ENCODE measurements at regions not wholly inside any gene's neighbourhood (a gene's known extent, or its start where the extent isn't known, plus 50 kb on each side); places are given as distances from the start of the nearest gene placed in this dataset.

DNA sequence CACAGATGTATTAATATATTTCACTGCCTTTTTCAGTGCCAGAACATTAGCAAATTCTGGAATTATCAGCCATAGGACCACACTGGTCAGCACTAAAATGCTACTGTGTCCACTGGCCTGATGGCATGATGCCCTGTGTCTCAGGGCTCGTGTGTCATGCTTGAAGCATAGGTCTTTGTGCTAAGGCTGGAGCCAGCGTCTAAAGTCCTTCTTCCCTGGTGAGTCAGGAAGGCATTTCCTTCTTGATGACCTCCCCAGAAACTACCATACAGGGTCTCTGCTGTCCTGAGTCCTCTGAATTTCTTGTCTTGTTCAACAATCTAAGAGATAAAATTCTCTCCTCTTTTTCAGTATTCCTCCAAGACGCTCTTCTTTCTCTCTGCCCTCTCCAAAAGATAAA lies 489.9 kb downstream of the PSAT1 start:
- H3K27ac Mint-ChIP-seq, result no peak overlapping the region
- ATAC-seq, result no peak
- no peak for DNase-seq (ENCODE audit: low spot score in 2 of 2)
- peaks cover 7 to 13% of the 10 kb centered on the region in 2 donors for H3K9me3 Mint-ChIP-seq
- no peaks in the 10 kb centered on the region for H3K36me3 Mint-ChIP-seq

DNA sequence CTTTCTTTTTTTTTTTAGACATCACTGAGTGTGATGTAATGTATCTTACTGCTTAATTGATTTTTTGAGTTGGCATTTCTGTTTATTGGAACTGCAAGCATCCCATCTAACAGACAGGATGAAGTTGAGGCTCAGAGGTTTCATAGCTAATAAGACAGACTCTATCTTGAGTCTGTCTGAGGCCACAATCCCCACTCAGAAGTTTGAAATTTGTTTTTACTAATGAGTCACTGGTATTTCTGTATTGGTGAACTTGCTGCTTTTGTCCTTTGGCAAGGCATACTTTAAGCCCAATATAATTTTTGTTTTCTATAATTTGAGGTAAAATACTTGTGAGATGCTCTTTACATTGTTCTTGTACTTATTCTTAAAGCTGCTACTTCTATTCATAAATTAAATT lies 491.2 kb downstream of the PSAT1 start:
- Mint-ChIP-seq H3K9me3 (peaks cover 7 to 13% of the 10 kb centered on the region in 2 donors), H3K36me3 (no peaks in the 10 kb centered on the region), H3K27ac (no peak overlapping the region)
- ATAC-seq (no peak), DNase-seq (ENCODE audit: low spot score in 2 of 2) (no peak)

DNA sequence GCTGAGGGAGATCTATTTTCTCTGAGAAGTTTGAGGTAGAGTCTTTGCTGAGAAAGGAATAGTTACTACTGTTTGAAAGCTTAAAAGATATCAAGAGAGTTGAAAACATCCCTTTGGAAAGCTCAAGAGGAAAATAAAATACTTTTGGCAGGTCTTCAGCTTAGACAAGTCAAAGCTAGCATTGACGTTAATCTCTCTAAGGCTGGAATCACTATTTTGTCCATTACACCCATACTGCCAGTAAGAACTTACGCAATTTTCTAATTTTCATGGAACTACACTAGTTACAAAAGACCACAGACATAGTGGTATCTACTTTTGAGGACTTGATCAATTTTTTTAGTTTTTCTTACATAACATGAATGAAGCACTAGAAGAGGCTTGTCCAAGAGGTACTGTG lies 494.9 kb downstream of the PSAT1 start:
- no peaks in the 10 kb centered on the region for H3K36me3 Mint-ChIP-seq
- ATAC-seq (no peak), DNase-seq (ENCODE audit: low spot score in 2 of 2) (no peak)
- no peak overlapping the region for H3K27ac Mint-ChIP-seq
- H3K9me3 Mint-ChIP-seq, result peaks cover 7 to 13% of the 10 kb centered on the region in 2 donors

DNA sequence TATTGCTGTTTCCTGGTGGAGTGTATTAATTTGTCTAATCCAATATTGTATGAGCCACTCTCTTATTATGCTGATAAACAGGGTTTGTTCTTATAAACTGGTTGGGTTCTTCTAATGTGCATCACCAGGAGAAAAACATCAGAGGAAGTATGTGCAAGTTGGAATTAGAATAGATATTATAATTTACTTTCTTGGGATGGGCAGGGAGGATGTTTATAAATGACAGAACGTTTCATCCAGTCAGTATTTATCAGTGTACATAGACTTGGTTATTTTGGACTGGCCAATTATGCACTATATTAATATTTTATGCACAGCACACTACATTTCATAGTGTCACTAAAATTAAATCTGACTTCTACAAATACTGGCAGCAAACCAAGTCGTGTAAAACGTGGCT lies 495.8 kb downstream of the PSAT1 start:
- H3K9me3 Mint-ChIP-seq, result peaks cover 7 to 13% of the 10 kb centered on the region in 2 donors
- no peak overlapping the region for H3K27ac Mint-ChIP-seq
- DNase-seq (ENCODE audit: low spot score in 2 of 2) (no peak), ATAC-seq (no peak)
- no peaks in the 10 kb centered on the region for H3K36me3 Mint-ChIP-seq

DNA sequence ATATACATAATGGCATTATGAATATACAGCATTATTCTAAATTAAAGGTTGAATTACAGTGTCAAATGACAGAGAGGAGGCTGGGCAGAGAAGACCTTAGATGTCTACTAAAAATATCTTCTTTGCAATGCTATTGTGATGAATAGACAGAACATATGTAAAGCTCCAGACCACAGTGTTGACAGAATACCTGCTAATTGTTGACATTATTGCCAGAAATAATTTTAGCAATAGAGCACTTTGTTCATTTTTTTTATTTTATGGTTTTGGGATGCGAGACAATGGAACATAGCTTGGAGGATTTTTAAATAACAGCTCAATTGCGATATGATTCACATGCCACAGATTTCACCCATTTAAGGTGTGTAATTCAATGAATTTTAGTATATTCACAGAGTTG lies 508.8 kb downstream of the PSAT1 start:
- DNase-seq (ENCODE audit: low spot score in 2 of 2) (no peak), ATAC-seq (no peak)
- Mint-ChIP-seq H3K36me3 (no peaks in the 10 kb centered on the region), H3K27ac (no peak overlapping the region), H3K9me3 (peaks cover 4 to 6% of the 10 kb centered on the region in 2 donors)

DNA sequence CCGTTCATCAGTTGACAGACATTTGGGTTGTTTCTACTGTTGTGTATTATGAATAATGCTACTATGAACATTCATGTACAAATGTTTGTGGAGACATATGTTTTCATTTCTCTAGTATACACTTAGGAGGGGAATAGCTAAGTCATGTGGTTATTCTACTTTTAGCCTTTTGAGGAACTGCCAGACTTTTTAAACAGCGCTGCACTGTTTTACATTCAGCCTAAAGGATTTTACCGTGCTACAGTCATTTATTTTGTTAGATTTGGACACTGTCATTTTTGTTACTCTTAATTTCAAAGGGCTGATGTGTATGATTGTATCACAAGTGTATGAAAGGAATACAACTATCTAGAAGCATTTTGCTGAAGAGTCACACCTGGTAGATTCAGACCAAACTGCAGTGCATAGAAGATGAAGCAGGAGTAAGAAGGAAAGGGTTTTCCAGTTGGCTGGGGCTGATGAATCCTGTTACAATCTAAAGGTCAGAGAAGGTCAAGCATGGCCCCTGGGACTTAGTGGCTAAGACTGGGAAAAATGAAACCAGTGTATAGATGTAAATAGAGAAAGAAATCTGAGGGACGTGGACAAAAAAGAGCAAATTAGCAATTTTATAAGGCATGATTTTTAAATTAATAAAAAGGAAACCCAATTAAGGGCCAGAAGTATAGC lies 509.7 kb downstream of the PSAT1 start:
- ATAC-seq, result no peak
- H3K9me3 Mint-ChIP-seq, result peaks cover 4 to 6% of the 10 kb centered on the region in 2 donors

DNA sequence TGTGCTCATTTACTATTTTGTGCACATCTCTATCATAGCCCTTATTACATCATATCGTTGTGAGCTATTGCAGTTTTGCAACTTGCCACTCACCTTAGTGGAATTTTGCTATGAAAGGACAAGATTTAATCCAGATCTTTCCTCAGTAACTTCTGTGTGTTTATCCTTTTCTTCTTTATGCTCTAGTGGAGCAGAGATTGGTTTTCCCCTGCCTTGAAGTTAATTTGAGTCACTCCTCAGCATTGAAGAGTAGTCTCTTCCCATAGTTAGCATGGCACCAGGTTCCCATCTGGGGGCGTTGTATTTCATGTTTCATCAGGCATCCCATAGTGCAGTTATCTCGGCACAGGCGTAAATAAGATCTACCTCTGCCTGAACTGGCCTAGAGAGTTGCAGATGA lies 510.4 kb downstream of the PSAT1 start:
- DNase-seq (ENCODE audit: low spot score in 2 of 2) (no peak), ATAC-seq (no peak)
- no peak overlapping the region for H3K27ac Mint-ChIP-seq
- H3K36me3 Mint-ChIP-seq, result no peaks in the 10 kb centered on the region
- peaks cover 4 to 6% of the 10 kb centered on the region in 2 donors for H3K9me3 Mint-ChIP-seq

More for the DNA sequence above, 509.7 kb downstream of the PSAT1 start:
- Mint-ChIP-seq H3K36me3 (no peaks in the 10 kb centered on the region), H3K27ac (no peak overlapping the region)
- no peak for DNase-seq (ENCODE audit: low spot score in 2 of 2)

DNA sequence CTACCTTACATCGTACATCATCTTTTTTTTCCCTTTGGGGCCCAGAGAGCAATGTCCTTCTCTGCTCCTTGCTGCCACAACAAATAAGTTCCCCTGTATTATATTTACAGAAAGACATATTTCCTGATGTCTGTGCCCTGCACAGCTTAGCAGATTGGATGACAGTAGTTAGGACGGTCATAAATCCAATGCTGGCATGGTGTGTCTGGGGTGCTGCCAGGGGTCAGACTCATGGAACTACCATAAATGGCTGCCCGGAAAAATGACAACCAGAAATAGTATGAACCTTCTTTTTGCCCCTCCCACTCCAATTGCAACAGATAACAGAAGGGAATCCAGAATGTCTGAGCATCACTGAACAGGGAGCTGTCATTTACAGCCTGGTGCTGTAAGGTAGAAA lies 511.1 kb downstream of the PSAT1 start:
- ATAC-seq (no peak), DNase-seq (ENCODE audit: low spot score in 2 of 2) (no peak)
- no peaks in the 10 kb centered on the region for H3K36me3 Mint-ChIP-seq
- H3K27ac Mint-ChIP-seq, result no peak overlapping the region
- H3K9me3 Mint-ChIP-seq, result peaks cover 4 to 6% of the 10 kb centered on the region in 2 donors

DNA sequence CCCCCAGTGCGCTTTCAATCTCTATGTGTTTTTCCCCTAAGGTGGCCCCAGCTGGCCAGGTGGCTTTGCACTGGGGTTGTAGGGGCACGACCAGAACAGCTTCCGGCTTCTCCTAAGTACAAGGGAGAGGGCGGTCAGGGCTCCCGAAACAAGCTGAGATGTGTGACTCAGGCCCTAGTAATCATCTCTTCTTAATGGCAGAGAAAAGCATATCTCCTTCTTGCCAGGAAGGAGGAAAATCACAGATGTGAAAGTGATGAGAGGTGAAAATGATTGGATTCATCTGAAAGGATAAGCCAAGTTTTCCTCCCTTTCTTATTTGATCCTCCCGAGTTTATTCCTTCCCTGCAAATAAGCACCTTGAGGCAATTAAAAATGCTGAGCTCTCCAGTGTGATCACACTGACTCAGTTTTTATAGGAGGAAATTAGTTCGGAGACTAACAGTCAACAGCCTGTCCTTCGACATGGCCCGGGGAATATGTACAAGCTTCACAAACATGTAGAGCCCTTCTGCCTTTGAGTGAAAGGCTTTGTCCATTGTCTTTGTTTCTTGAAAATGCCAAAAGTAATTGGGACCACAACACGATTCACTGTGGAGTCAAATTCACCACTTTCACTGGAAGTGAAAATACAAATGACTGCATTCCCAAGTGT lies 514.8 kb downstream of the PSAT1 start:
- no peak for ATAC-seq
- Mint-ChIP-seq H3K9me3 (peaks cover 4 to 6% of the 10 kb centered on the region in 2 donors), H3K36me3 (no peaks in the 10 kb centered on the region)

DNA sequence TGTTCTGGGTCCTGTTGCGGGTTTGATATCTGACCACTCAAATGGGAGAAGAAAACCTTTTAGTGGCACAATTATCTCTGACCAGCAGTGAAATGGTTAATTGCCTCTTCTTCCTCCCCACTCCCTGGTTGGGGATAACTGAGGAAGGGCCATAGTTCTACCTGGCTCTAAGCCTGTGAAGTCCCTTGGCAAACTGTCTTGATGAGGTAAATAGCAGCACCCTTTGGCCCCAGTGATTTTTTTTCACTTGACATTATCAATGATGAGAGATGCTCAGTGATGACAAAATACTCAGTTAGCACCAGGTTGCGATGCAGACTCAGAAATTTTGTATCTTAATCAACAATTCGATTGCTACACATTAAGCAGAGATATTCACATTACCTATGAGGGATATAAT lies 515.7 kb downstream of the PSAT1 start:
- H3K27ac Mint-ChIP-seq, result no peak overlapping the region
- DNase-seq (ENCODE audit: low spot score in 2 of 2) (no peak), ATAC-seq (no peak)
- H3K36me3 Mint-ChIP-seq, result no peaks in the 10 kb centered on the region
- H3K9me3 Mint-ChIP-seq, result peaks cover 4 to 6% of the 10 kb centered on the region in 2 donors

More for the DNA sequence above, 514.8 kb downstream of the PSAT1 start:
- no peak for DNase-seq (ENCODE audit: low spot score in 2 of 2)
- no peak overlapping the region for H3K27ac Mint-ChIP-seq

DNA sequence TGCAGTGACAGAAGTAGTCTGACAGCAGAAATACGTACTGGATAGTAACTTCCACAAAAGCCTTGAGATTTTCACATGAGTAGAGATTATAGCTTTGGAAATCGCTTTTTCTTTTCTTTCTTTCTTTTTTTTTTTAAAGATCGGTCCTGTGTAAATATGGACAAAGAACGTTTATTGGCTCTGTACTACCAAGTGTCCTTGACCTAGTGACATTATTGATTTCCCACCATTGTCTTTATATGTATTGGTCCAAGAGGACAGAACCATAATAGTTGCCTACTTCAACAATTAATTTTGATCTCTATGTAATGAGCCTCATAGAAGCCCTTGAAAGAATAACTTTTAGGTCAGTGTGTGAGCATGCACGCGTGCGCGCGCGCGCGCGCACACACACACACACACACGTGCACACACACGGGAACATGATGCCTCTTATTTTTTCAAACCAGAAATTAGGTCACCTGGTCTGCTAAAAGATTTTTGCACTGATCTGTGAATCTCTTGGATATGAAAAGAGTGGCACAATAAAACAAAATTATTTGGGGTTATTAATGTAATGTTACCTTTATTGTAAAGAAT lies 516.8 kb downstream of the PSAT1 start:
- Mint-ChIP-seq H3K27ac (no peak overlapping the region), H3K9me3 (peaks cover 3% of the 10 kb centered on the region in 2 donors), H3K36me3 (no peaks in the 10 kb centered on the region)
- ATAC-seq (no peak), DNase-seq (ENCODE audit: low spot score in 2 of 2) (no peak)

DNA sequence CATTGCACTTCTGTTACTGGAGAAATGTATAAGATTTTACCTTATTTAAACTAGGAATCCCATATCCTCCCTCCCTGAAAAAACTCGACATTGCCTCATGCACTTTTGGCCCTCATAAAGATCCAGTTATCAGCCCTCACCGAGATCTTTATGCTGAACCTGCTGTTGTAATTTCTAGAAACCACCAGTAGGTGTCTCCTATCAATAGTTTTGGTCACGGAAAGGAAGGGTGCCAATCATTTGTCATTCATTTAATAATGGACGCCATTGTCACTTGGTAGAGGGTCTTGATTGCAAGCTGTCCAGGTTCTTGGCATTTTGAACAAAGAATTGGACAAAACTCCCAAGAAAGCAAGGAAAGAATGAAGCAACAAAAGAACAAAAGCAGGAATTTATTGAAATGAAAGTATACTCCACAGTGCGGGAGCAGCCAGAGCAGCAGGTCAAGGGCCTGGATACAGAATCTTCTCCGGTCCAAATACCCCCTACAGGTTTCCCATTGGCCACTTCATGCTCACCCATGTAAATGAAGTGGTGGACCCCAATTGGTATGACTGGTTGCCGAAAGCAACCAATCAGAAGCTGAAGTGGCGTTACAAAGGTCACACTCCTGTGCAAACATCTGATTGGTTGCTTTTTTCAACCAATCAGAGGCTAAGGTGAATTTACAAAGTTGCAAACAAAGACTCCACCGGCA lies 524.3 kb downstream of the PSAT1 start:
- H3K27ac Mint-ChIP-seq, result no peak overlapping the region
- no peaks in the 10 kb centered on the region for H3K9me3 Mint-ChIP-seq
- ATAC-seq (peak in 1 of 2 donors; percentile 28), DNase-seq (ENCODE audit: low spot score in 2 of 2) (no peak)
- H3K36me3 Mint-ChIP-seq, result no peaks in the 10 kb centered on the region

DNA sequence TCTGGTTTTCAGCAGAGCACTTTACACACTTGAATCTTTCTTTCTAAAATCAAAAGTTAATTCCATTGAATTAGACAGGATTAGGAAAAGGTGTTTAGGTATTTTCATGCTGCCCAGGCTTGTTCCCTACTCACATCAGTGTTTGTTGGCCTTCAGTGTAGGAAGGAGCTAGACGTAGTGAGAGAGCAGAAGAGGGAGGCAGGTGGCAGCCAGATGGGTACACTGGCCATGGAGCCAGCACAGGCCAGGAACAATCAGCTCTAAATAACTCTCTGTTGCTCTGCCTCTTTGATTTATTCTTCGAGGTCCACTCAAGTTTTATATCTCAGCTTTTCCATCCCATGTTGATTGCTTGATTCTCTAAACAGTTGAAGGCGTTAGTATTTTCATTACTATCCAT lies 529.6 kb downstream of the PSAT1 start:
- no peak for DNase-seq (ENCODE audit: low spot score in 2 of 2)
- Mint-ChIP-seq H3K27ac (no peak overlapping the region), H3K9me3 (no peaks in the 10 kb centered on the region), H3K36me3 (no peaks in the 10 kb centered on the region)
- ATAC-seq, result no peak

DNA sequence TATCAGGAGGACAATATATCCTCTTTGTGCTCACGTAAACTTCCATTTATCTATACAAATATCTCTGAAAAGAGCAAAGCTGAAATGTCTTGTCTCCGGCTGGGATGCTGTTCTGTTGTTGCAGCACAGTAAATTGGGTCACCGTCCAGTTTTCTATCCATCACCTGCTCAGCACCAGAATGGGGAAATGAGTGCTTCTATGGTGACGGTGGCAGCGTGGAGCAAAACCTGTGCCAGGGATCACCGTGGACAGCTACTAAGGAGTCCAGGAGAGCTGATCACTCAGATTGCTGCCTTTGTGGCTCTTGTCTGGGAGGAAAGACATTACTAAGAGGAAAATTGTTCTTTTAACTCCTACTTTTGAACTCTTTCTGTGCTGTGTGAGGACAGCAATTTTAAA lies 531.6 kb downstream of the PSAT1 start:
- H3K27ac Mint-ChIP-seq, result no peak overlapping the region
- DNase-seq (ENCODE audit: low spot score in 2 of 2) (no peak), ATAC-seq (no peak)
- no peaks in the 10 kb centered on the region for H3K36me3 Mint-ChIP-seq
- no peaks in the 10 kb centered on the region for H3K9me3 Mint-ChIP-seq

DNA sequence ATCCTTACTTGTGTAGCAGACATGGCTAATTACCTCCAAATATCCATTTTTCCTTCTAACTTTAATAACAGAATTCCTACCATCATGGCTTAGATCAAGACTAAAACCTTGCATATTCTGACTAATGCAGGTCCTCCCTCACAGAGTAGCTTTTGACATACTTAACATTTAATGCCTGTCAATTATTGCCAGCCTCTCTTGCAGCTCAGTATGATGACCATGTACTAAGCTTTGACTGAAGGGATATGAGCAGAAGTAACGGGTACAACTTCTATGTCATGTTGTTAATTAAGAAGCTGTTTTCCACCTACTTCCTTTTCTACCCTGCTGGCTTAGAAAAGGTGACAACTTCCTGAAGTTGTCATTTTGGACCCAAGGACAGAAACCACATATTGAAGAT lies 533.4 kb downstream of the PSAT1 start:
- H3K36me3 Mint-ChIP-seq, result no peaks in the 10 kb centered on the region
- H3K9me3 Mint-ChIP-seq, result no peaks in the 10 kb centered on the region
- ATAC-seq (no peak), DNase-seq (ENCODE audit: low spot score in 2 of 2) (no peak)
- no peak overlapping the region for H3K27ac Mint-ChIP-seq

DNA sequence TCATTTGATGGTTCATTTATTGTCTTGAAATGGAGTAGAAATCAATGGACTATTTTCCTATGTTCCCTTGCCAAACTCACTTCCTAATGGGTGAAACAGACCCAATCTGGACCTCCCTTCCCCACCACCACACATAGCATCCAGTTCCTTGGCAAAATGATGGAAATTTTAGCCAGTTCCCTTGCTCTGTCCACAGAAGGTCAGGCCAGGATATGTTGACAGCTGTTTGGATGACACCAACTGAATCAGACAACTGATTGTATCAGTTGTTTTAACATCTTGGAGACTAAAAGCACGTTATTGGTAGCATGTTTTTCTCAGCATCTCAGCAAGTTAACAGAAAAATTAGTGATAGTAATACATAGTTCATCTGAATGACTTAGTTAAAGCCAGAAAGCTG lies 534.8 kb downstream of the PSAT1 start:
- DNase-seq (ENCODE audit: low spot score in 2 of 2), result no peak
- Mint-ChIP-seq H3K36me3 (no peaks in the 10 kb centered on the region), H3K27ac (no peak overlapping the region), H3K9me3 (no peaks in the 10 kb centered on the region)
- ATAC-seq, result no peak

DNA sequence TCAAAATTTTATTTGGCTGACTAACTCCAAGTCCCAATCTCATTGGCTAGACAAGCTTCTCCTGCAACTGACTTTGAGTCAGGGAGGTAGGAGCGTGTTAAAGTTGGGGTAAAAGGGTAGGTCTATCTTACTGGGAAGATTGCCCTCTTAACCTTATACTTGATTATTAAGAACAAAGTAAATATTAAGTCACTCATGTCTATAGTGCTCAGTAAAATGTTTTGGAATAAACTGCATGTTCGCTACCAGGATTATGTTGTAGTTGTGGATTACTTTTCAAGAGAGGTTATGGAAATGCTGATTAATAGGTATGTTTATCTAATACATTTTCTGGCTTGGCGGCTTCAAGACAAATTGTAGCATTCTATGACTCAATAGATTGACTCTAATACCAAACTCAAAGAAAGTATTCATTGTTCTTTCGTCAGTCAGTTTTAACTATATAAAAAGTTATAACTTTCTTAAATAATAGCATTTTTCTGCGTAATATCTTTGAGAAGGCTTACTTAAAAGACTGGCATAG lies 539.1 kb downstream of the PSAT1 start:
- ATAC-seq, result no peak
- Mint-ChIP-seq H3K36me3 (no peaks in the 10 kb centered on the region), H3K27ac (no peak overlapping the region), H3K9me3 (no peaks in the 10 kb centered on the region)
- DNase-seq (ENCODE audit: low spot score in 2 of 2), result no peak
